ENCODE measurements at regions not wholly inside any gene's neighbourhood (a gene's known extent, or its start where the extent isn't known, plus 50 kb on each side); places are given as distances from the start of the nearest gene placed in this dataset.

DNA sequence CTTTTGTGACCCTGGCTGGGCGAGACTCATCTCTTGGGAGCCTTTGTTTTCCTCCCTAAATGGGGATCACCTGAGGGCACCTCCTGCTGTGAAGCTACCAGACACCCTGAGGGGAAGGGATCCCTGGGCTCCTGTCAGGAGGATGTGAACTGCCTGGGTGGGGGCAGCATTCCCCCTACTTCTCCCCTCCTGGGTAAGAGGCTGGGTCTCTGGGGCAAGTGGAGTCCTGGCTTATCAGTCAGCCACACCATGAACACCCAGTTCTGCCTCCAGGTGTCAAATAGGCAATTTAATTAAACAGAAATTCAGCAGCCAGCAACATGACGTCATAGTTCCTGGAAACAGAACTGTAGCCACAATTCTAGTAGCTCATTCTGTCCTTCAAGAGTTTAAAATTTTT lies 97.7 kb upstream of the RET start:
- ChIA-PET POLR2A (no interaction called here), CTCF (no interaction called here)
- Histone ChIP-seq H3K4me1 (ENCODE audit: control insufficient read depth in 2 of 2, insufficient read depth in 2 of 2, low read length in 2 of 2) (no peaks in the 10 kb centered on the region), H3K36me3 (ENCODE audit: control insufficient read depth in 2 of 3, insufficient read depth in 3 of 3, low read length in 3 of 3) (no peaks in the 10 kb centered on the region), H3K27ac (ENCODE audit: low read depth, low read length) (no peak overlapping the region), H3K27me3 (ENCODE audit: control insufficient read depth in 2 of 2, insufficient read depth in 2 of 2, low read length in 2 of 2) (no peaks in the 10 kb centered on the region), H3K9me3 (ENCODE audit: control insufficient read depth in 2 of 3, low read length in 3 of 3) (no peaks in the 10 kb centered on the region), H3K4me3 (ENCODE audit: low read length) (no peak overlapping the region)
- ATAC-seq (no peak), DNase-seq (peak in 1 of 9 donors; percentile 8)
- Mint-ChIP-seq H3K4me1 (peaks cover 0 to 5% (median 0%) of the 10 kb centered on the region in 7 donors), H3K9me3 (no peaks in the 10 kb centered on the region), H3K36me3 (no peaks in the 10 kb centered on the region), H3K27ac (no peak overlapping the region), H3K4me3 (no peak overlapping the region), H3K27me3 (no peaks in the 10 kb centered on the region)
- intact Hi-C loops (cut with micrococcal nuclease): no loop called here

DNA sequence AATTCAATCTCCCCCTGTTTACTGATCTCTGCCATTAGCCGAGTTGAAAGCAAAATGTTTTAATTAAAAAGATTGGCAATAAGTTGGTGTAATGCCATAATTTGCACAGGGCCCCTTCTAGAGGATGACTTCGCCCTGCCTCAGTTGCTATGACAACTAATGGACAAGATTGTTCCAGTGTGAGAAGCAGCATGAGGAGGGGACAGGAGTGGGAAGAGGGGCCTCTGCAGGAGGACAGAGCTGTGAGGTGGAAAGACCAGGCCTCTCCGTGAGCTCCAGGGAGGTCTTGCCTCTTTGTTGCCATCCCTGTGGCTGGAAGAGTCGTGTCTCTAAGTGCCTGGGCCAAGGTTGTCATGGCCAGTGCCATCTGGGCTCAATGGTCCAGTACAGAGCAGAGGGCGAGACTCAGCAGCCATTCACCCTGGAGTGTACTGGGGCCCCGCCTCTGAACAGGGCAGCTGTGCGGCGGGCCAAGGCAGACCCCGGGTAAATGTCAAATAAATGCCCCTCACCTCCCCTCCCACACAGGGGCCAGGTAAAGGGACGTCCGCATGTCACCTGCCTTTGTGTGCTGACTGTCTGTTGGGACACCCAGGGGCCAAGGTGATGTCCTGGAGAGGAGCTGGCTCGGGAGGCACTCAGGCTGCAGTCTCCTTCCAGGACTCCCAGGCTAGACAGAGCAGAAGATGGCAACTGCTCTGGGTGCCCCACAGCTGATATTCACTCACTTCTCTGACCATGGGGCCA lies 97.0 kb upstream of the RET start:
- H3K4me1 Mint-ChIP-seq: peaks cover 0 to 5% (median 0%) of the 10 kb centered on the region in 7 donors
- ChIA-PET CTCF (no interaction called here), POLR2A (no interaction called here)
- H3K36me3 ChIP-seq (ENCODE audit: control insufficient read depth in 2 of 3, insufficient read depth in 3 of 3, low read length in 3 of 3): no peaks in the 10 kb centered on the region
- intact Hi-C loops (cut with micrococcal nuclease): no loop called here
- ATAC-seq: no peak
- H3K4me3 Mint-ChIP-seq: no peak overlapping the region
- DNase-seq: peak in 1 of 9 donors; percentile 1
- no peaks in the 10 kb centered on the region for H3K4me1 ChIP-seq (ENCODE audit: control insufficient read depth in 2 of 2, insufficient read depth in 2 of 2, low read length in 2 of 2)
- no peaks in the 10 kb centered on the region for H3K36me3 Mint-ChIP-seq
- no peaks in the 10 kb centered on the region for H3K27me3 Mint-ChIP-seq
- H3K9me3 ChIP-seq (ENCODE audit: control insufficient read depth in 2 of 3, low read length in 3 of 3): no peaks in the 10 kb centered on the region
- no peak overlapping the region for H3K4me3 ChIP-seq (ENCODE audit: low read length)
- H3K9me3 Mint-ChIP-seq: no peaks in the 10 kb centered on the region
- no peaks in the 10 kb centered on the region for H3K27me3 ChIP-seq (ENCODE audit: control insufficient read depth in 2 of 2, insufficient read depth in 2 of 2, low read length in 2 of 2)
- no peak overlapping the region for H3K27ac ChIP-seq (ENCODE audit: low read depth, low read length)
- no peak overlapping the region for H3K27ac Mint-ChIP-seq

DNA sequence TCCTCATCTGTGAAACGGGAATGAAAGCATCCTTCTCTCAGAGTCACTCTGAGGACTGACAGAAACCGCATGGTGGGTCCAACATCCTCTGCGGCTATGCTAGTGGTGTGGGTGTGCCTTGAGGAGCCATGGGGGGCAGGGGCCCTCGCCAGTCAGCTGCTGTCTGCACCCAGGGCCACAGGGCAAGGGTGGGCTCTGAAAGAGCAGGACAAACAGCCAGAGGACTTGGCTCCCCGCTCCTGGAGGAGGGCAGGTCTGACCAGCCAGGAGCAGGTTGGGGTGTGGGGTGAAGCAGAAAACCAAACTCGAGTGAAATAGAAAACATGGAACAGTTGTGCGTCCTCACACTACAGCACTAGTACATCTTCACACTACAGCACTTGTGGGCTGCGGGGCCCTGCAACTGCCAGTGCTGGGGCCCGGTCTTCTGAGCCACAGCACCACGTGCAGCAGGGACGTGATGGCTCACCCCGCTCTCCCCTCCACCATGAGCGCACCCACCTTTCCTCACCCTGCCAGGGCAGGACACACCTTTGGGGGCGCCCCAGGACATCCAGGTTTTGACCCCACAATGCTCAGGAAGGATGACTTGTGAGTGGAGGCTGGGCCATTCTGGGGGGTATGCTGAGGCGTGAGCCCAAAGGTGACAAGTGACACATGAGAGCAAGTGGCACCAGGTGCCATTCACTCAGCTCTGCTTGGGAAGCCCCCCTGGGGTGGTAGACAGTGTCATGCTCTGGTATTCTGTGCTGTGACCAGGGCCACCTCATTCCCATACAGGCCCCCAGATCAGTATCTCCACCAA lies 96.1 kb upstream of the RET start:
- H3K4me3 Mint-ChIP-seq: no peak overlapping the region
- ATAC-seq: no peak
- CTCF ChIA-PET: no interaction called here

DNA sequence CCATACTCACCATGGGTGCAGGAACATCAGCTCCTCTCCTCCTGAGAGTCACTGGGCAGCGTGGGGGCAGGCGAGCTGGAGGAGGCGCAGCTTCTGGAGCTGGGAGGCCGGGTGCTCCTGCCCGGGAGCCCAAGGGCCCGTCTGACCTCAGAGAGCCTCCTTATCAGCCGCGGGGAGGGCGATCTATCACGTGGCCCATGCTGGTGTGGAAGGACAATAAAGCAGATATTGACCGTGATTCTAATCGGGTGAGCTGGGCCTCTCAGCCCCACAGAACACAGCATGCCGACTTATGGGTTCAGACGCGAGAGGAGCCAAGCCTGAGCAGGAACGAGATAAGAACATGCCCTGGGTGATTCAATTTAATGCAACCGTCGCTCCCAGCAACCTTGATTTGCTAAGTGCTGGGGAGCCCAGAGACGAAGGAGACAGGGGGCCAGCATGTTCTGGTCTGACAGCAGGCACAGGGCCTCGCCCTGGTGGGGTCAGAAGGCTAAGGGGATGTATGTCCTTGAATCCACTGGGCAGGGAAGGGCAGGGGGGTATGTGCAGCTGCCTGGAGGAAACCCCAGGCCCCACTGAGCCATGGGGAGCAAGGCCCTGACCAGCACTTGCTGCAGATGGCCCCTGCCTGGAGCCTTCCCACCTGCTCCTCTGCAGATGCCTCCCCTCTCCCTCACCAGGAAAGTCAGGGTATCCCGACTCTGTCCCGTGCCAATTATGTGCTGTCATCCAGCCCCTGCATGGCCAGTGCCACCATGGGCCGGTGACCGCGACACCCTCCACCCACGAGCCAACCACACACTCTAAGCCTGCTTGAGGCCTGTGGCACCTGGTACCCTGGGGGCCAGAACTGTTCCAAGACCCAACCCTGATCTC lies 95.3 kb upstream of the RET start:
- no peak overlapping the region for H3K27ac ChIP-seq (ENCODE audit: low read depth, low read length)
- H3K27me3 Mint-ChIP-seq: peaks cover 0 to 3% (median 0%) of the 10 kb centered on the region in 5 donors
- no peak overlapping the region for H3K4me3 ChIP-seq (ENCODE audit: low read length)
- H3K27ac Mint-ChIP-seq: peak overlapping the region in 1 of 9 donors; percentile 31
- POLR2A ChIA-PET: no interaction called here
- no peaks in the 10 kb centered on the region for H3K36me3 Mint-ChIP-seq
- H3K4me1 Mint-ChIP-seq: peaks cover 0 to 5% (median 0%) of the 10 kb centered on the region in 7 donors
- no peaks in the 10 kb centered on the region for H3K9me3 Mint-ChIP-seq
- ATAC-seq (no peak), DNase-seq (peak in 1 of 9 donors; percentile 16)
- H3K4me3 Mint-ChIP-seq: no peak overlapping the region
- H3K27me3 ChIP-seq (ENCODE audit: control insufficient read depth in 2 of 2, insufficient read depth in 2 of 2, low read length in 2 of 2): no peaks in the 10 kb centered on the region
- H3K9me3 ChIP-seq (ENCODE audit: control insufficient read depth in 2 of 3, low read length in 3 of 3): no peaks in the 10 kb centered on the region
- intact Hi-C loops (cut with micrococcal nuclease): no loop called here
- H3K4me1 ChIP-seq (ENCODE audit: control insufficient read depth in 2 of 2, insufficient read depth in 2 of 2, low read length in 2 of 2): no peaks in the 10 kb centered on the region
- CTCF ChIA-PET: no interaction called here
- no peaks in the 10 kb centered on the region for H3K36me3 ChIP-seq (ENCODE audit: control insufficient read depth in 2 of 3, insufficient read depth in 3 of 3, low read length in 3 of 3)

More for the DNA sequence above, 96.1 kb upstream of the RET start:
- Mint-ChIP-seq H3K36me3 (no peaks in the 10 kb centered on the region), H3K27me3 (no peaks in the 10 kb centered on the region), H3K27ac (no peak overlapping the region), H3K9me3 (no peaks in the 10 kb centered on the region), H3K4me1 (peaks cover 0 to 5% (median 0%) of the 10 kb centered on the region in 7 donors)
- peak in 2 of 9 donors; percentile 4 to 10 for DNase-seq
- H3K9me3 ChIP-seq (ENCODE audit: control insufficient read depth in 2 of 3, low read length in 3 of 3): no peaks in the 10 kb centered on the region
- H3K27ac ChIP-seq (ENCODE audit: low read depth, low read length): no peak overlapping the region
- H3K36me3 ChIP-seq (ENCODE audit: control insufficient read depth in 2 of 3, insufficient read depth in 3 of 3, low read length in 3 of 3): no peaks in the 10 kb centered on the region
- no peak overlapping the region for H3K4me3 ChIP-seq (ENCODE audit: low read length)
- intact Hi-C loops (cut with micrococcal nuclease): no loop called here
- no peaks in the 10 kb centered on the region for H3K27me3 ChIP-seq (ENCODE audit: control insufficient read depth in 2 of 2, insufficient read depth in 2 of 2, low read length in 2 of 2)
- no peaks in the 10 kb centered on the region for H3K4me1 ChIP-seq (ENCODE audit: control insufficient read depth in 2 of 2, insufficient read depth in 2 of 2, low read length in 2 of 2)
- POLR2A ChIA-PET: no interaction called here

DNA sequence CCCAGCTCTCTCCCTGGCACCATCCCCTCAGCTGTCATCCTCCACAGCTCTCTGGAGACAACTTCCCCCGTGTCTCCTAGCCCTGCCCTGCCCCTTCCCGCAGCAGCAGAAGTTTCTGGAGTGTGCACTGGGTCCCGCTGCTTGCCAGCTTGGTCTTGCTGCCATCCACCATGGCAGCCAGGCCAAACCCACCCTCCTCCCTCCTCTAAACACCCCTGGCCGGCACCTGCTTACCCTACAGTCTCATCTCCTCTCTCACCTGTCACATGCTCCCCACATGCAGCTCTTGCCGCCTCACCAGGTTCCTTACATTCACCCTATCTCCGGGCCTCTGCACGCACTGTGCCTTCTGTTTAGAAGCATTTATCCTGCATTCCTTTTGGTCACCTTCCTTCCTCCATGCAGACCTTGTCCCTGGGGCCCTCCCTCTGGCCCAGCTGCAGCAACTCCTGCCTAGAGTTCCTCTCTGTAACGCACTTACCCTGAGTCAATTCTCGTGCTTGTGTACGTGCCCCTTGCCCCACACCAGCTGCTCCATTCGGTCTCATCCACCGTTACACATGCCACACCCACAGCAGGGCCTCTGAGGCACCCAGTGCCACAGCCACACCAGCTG lies 93.9 kb upstream of the RET start:
- no peaks in the 10 kb centered on the region for H3K4me1 ChIP-seq (ENCODE audit: control insufficient read depth in 2 of 2, insufficient read depth in 2 of 2, low read length in 2 of 2)
- H3K4me1 Mint-ChIP-seq: peaks cover 0 to 10% (median 3%) of the 10 kb centered on the region in 7 donors
- ATAC-seq: no peak
- no peak for DNase-seq
- no peaks in the 10 kb centered on the region for H3K27me3 ChIP-seq (ENCODE audit: control insufficient read depth in 2 of 2, insufficient read depth in 2 of 2, low read length in 2 of 2)
- no peak overlapping the region for H3K27ac Mint-ChIP-seq
- H3K36me3 ChIP-seq (ENCODE audit: control insufficient read depth in 2 of 3, insufficient read depth in 3 of 3, low read length in 3 of 3): no peaks in the 10 kb centered on the region
- no peak overlapping the region for H3K4me3 Mint-ChIP-seq
- no peaks in the 10 kb centered on the region for H3K9me3 Mint-ChIP-seq
- H3K27me3 Mint-ChIP-seq: peaks cover 0 to 4% (median 0%) of the 10 kb centered on the region in 5 donors
- POLR2A ChIA-PET: no interaction called here
- intact Hi-C loops (cut with micrococcal nuclease): no loop called here
- CTCF ChIA-PET: no interaction called here
- no peaks in the 10 kb centered on the region for H3K9me3 ChIP-seq (ENCODE audit: control insufficient read depth in 2 of 3, low read length in 3 of 3)
- H3K27ac ChIP-seq (ENCODE audit: low read depth, low read length): no peak overlapping the region
- H3K4me3 ChIP-seq (ENCODE audit: low read length): no peak overlapping the region
- H3K36me3 Mint-ChIP-seq: no peaks in the 10 kb centered on the region

DNA sequence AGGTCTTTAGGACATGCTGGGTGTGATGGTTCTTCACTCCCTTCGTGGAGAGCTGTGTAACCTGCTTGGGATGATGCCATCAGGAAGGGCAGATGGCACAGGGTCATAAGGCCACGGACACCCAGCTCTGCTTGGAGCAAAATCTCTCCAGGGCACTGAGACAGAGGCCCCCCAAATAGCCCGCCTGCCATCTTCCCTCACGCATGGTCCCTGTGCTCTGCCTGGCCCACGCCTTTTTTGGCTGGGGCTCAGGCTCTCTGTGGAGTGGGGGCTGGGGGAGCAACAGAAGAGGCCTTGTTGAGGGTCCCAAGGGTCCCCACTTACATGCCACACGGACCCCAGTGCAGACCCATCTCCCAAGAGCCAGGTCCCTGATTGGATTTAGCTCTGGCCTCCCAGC lies 93.3 kb upstream of the RET start:
- no peak overlapping the region for H3K27ac Mint-ChIP-seq
- Histone ChIP-seq H3K9me3 (ENCODE audit: control insufficient read depth in 2 of 3, low read length in 3 of 3) (no peaks in the 10 kb centered on the region), H3K36me3 (ENCODE audit: control insufficient read depth in 2 of 3, insufficient read depth in 3 of 3, low read length in 3 of 3) (no peaks in the 10 kb centered on the region), H3K4me3 (ENCODE audit: low read length) (no peak overlapping the region), H3K4me1 (ENCODE audit: control insufficient read depth in 2 of 2, insufficient read depth in 2 of 2, low read length in 2 of 2) (no peaks in the 10 kb centered on the region), H3K27me3 (ENCODE audit: control insufficient read depth in 2 of 2, insufficient read depth in 2 of 2, low read length in 2 of 2) (no peaks in the 10 kb centered on the region), H3K27ac (ENCODE audit: low read depth, low read length) (no peak overlapping the region)
- POLR2A ChIA-PET: no interaction called here
- intact Hi-C loops (cut with micrococcal nuclease): no loop called here
- no peaks in the 10 kb centered on the region for H3K36me3 Mint-ChIP-seq
- peaks cover 0 to 4% (median 0%) of the 10 kb centered on the region in 5 donors for H3K27me3 Mint-ChIP-seq
- ATAC-seq: no peak
- CTCF ChIA-PET: no interaction called here
- no peaks in the 10 kb centered on the region for H3K9me3 Mint-ChIP-seq
- DNase-seq: peak in 1 of 9 donors; percentile 16
- peaks cover 0 to 10% (median 3%) of the 10 kb centered on the region in 7 donors for H3K4me1 Mint-ChIP-seq
- no peak overlapping the region for H3K4me3 Mint-ChIP-seq
